ENCODE measurements at regions not wholly inside any gene's neighbourhood (a gene's known extent, or its start where the extent isn't known, plus 50 kb on each side); places are given as distances from the start of the nearest gene placed in this dataset.
"Not testable (repeated sequence)": the region's sequence is repeated elsewhere in the genome, so short reads cannot be mapped to it uniquely, and the experiment has no call there.

DNA sequence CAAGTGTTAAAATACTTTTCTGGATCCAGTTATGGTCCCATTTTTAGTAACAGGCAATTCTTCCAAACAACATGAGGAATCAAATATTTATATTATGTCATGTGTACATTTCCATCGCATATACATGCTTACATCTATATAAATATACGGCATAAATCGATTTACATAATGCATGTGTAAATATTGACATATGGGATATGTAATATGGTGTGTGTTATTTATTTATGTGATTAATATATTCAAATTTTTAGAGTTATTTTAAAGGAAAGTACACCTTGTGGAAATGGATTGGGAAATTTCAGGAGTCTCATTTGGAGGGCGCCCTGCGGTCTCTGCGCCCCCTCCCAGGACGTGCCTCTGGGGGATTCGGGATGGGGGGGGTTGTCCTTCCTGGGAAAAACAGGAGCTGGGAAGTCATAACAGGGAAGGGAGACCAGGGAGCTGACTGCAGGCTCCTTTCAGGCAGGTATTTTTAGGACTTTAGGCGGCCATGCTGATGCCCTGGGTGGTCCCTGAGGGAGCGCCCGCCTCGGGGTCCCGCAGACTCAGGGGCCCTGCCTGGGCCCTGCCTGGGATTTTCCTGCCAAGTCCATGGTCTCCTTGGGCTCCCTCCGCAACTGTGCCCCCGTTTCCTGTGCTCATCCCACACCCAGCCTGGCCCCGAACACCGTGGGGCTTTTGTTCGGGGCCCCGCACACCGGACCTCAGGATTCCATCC, 82.7 kb upstream of the SFSWAP start:
- DNase-seq, result no peak
- intact Hi-C loops (cut with DNase I), result no loop called here
- ATAC-seq (ENCODE audit: poor library complexity), result no peak

DNA sequence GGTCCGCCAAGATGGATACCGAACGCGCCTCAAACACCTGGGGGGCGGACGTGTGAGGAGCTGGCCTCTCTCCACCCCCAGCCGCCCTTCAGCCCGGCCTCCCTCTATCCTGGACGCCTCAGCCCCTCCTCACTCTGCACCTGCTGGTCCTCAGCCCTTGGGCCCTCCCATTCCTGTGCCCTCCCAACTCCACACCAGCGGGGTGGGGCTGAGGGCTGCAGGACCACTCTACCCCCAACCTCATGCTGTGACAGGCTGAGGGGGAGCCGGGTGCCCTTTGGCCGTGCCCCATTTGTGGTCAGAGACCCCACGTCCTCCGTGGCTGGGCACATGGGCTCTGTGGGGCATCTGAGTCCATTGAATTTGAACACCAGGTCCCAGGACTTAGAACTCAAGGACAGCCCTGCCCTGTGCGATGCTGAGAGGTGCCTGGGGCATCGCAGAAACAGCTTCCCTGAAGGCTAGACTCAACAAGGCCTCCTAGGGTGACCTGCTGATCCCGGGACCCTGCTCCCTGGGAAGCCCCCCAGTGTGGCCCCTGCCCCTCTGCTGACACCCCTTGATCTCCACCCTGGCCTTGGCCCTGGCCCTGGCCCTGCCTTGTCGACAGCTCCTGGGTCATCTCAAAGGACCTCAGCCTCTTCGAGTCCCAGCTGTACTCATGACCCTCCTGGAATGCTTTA, 82.0 kb upstream of the SFSWAP start:
- DNase-seq (no peak), ATAC-seq (ENCODE audit: poor library complexity) (no peak)

DNA sequence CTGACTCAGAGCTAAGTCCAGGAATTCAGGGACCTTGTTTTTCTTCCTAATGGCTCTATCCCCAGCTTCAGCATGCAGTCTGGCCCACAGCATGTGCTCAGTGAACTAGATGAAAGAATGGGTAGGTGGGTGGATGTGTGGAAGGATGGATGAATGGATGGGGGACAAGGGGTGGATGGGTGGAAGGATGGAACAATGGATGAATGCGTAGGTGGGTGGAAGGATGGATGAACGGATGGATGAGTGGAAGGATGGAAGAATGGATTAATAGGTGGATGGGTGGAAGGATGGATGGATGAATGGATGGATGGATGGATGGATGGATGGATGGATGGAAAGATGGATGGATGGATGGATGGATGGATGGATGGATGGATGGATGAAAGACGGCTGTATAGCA, 79.7 kb upstream of the SFSWAP start:
- intact Hi-C loops (cut with DNase I), result no loop called here
- ATAC-seq (ENCODE audit: poor library complexity), result no peak
- no peak for DNase-seq

More for the DNA sequence above, 82.0 kb upstream of the SFSWAP start:
- intact Hi-C loops (cut with DNase I), result no loop called here

DNA sequence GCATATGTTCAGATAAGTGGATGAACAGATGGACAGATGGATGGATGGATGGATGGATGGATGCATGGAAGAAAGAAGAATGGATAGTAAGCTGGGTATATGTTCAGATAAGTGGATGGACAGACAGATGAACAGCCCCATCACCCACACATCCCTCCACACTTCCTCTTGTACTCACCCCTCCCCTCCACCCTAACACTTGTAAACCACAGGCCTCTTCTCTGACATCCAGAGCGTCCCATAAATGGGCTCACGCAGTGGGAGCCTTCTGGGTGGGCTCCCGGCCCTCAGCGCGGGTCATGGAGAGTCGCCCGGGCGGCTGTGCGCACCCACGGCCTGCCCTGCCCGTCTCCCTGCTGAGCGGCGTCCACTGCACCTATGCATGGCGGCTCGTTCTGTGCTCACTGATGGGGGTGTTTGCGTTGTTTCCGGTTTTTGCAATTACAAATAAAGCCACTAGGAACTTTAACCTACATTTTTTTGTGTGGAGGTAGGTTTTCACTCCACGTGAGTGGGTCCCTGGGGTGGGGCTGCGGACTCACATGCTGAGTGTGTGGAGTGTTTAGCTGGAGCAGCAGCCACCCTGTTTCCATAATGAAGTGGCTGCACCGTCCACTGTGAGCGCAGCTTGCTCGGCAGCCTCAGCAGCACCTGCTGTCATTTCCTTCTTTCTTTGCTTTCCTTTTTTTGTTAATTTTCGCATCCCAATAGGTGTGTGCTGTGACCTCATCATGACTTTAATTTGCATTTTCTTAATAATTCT, 78.8 kb upstream of the SFSWAP start:
- ATAC-seq (ENCODE audit: poor library complexity); DNase-seq; intact Hi-C loops (cut with DNase I): not testable (repeated sequence)

DNA sequence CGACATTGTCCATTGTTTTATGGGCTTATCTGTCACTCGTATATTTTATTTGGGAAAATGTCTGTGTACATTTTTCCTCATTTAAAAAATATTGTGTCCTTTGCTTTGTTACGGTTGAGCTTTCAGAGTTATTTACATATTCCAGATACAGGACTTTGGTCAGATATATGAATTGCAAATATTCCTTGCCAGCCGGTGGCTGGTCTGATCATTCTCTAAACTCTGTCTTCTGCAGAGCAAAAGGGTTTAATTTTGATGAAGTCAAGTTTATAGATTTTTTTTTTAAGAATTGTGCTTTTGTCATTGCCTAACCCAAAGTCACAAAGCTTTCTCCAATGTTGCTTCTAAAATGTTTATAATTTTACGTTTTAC, 78.3 kb upstream of the SFSWAP start:
- ATAC-seq (ENCODE audit: poor library complexity); DNase-seq; intact Hi-C loops (cut with DNase I): not testable (repeated sequence)

DNA sequence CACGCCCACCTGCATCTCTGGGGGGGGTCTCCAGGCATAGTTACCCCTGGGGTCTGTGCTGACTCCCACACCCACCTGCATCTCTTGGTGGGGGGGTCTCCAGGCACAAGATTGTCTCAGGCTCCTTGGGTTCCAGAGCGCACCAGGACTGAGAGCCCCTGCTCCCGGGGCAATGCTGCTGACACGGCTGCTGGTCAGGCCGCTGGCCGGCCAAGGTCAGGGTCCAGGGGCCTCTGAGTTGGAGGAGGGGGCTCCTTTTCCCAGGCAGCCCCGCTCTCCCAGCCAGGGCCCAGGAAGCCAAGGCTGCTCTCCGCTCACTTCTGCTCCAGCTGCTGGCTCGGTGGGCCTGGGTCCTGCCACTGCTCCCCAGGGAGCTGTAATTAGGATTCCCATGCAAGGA, 77.3 kb upstream of the SFSWAP start:
- intact Hi-C loops (cut with DNase I); DNase-seq; ATAC-seq (ENCODE audit: poor library complexity): not testable (repeated sequence)

DNA sequence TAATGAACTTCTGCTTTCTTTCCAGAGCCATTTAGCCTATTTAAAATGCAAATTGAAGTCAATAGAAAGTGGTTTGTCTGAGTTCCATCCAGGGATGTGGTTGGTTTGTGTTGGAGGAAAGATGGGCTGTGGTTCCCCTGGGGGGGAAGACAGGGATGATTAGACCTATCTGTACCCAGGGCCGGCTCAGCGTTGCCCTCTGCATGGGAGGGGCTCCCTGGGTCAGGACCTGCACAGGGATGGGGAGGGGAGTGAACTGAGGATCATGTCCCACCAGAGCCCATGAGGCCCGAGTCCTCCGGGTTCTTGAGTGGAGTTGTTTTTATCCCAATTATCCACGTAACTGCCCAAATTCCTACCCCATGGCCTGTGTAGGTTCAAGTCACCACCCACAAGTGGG, 76.9 kb upstream of the SFSWAP start:
- no peak for ATAC-seq (ENCODE audit: poor library complexity)

DNA sequence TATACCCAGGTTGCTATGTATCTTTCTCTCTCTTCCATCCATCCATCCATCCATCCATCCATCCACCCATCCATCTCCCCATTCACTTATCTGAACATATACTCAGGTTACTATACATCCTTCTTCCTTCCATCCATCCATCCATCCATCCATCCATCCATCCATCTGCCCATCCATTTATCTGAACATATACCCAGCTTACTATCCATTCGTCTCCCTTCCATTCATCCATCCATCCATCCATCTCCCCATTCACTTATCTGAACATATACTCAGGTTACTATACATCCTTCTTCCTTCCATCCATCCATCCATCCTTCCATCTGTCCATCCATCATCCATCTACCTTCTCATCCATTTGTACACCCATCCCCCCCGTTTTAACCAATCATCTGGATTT, 75.9 kb upstream of the SFSWAP start:
- ATAC-seq (ENCODE audit: poor library complexity); intact Hi-C loops (cut with DNase I): not testable (repeated sequence)

More for the DNA sequence above, 76.9 kb upstream of the SFSWAP start:
- no peak for DNase-seq
- intact Hi-C loops (cut with DNase I), result no loop called here

DNA sequence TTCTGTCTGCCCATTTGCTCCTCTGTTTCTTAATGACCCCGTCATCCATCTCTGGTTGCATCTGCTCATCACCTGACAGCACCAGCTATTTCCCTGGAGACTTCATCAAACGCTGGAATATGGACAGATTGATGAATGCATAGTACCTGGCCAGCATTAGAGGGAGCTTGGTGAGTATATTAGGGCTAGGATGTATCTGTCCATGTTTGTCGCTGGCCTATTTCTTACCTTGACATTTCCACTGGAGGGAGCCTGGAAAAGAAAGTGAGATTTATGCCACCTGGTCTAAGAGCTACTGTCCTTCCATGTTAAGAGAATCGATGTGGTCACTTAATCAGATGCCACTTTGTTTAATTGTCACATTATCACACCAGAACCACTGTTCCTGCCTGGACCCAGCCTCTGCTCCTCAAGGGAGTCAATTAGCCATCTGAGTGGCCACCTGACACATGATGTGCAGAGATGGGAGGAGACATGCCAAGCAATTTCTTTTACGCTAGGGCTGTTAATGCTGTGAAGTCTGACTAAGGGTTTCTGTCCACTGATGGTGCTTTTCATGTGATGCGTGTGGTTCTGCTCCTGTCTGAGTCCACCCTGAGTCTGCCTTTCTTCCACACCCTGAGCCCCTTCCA, 75.3 kb upstream of the SFSWAP start:
- ATAC-seq (ENCODE audit: poor library complexity), result no peak
- no peak for DNase-seq
- intact Hi-C loops (cut with DNase I), result no loop called here

More for the DNA sequence above, 75.9 kb upstream of the SFSWAP start:
- DNase-seq, result not testable (repeated sequence)

DNA sequence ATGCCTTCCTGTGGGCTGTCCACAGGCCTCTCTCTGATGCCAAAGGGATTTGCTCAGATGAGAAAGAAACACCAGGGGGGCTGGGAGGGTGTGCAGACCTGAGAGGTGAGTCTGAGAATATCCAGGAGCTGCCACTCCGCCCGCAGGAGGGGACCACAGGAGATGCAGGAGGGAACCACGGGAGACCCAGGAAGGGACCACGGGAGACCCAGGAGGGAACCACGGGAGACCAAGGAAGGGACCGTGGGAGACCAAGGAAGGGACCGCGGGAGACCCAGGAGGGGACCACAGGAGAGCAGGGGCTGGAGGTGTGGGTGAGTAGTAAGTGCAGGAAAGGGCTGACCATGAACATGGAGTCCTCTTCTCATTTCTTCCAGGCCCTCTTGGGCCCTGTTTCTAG, 74.6 kb upstream of the SFSWAP start:
- no peak for DNase-seq
- no peak for ATAC-seq (ENCODE audit: poor library complexity)
- intact Hi-C loops (cut with DNase I), result no loop called here

DNA sequence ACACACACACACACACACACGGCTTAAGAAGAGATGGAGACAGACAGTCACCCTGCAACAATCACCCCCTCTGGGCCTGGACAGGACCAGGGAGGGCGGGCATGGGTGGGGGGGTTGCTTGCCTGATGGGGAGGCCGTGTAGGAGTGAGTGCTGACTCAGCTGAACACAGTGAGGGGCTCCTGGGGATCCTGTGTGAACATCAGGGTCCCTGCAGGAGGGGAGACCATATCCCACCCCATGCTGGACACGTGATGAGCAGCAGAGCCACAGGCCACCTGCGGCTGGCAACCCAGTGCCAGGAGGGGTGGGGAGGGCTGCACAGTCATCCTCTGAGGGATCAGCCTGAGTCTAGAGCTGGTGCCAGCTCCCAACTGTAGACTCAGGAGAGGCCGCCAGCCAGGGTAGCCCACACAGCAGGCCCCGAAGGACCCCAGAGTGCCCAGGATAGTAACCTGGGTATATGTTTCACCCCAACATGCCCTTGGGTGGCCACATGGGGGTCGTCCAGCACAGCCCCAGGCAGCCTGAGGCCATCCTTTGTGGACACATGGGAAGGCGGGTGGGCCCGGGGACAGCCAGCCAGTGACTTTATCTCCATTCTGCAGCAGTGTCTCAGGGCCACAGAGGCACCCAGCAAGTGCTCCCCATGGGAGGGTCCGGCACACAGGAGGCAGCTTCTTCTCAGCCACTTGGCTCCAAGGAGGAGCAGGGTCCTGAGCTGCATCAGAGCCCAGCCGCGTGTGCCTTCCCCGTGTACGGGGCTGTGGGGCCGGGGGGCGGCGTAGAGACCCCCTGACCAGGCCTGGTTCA, 73.7 kb upstream of the SFSWAP start:
- DNase-seq (no peak), ATAC-seq (ENCODE audit: poor library complexity) (no peak)
- intact Hi-C loops (cut with DNase I), result no loop called here

DNA sequence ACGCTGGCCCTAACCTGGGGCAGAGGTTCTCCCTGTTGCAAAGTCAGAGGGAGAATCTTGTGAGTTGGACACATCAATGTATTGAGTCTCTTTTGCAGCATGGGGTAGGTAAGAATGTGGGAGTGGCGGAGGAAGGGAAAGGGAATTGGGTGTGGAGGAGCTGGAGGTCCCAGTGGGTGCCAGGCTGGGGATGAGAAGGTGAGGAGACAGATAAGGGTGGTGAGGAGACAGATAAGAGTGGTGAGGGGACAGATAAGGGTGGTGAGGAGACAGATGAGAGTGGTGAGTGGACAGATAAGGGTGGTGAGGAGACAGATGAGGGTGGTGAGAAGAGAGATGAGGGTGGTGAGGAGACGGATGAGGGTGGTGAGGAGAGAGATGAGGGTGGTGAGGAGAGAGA, 72.9 kb upstream of the SFSWAP start:
- intact Hi-C loops (cut with DNase I), result no loop called here
- ATAC-seq (ENCODE audit: poor library complexity) (no peak), DNase-seq (no peak)

DNA sequence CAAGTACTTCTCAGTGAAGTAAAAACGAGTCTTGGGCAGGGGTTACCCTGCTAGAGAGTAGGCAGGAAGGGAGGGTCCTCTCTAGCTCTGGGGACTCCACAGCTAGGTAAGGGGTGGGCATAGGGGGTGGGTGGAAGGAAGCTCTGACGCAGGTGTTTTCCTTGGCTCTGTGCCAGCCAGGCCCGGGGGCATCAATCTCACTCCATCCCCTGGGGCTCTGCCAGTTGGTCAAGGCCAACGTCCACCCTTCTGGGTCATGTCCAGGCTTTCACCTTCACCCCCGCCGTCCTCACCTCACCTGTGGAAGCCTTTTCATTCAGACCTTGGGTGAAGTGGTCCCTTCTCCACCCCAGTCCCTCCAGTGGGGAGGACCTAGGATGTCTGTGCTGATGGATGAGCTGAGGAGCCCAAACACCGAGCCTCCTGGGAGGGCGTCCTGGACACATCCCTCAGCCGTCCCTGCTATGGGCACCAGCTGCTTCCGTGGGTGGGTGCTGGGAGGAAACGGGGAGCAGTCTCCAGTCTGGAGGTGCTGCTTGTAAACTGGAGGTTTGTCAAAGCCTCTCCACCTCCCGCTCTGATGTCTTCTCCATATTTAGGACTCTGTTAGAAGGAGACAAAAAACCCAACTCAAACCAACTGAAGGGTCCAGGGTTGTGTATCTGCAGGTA, 71.5 kb upstream of the SFSWAP start:
- intact Hi-C loops (cut with DNase I), result no loop called here
- DNase-seq, result no peak
- ATAC-seq (ENCODE audit: poor library complexity), result no peak

DNA sequence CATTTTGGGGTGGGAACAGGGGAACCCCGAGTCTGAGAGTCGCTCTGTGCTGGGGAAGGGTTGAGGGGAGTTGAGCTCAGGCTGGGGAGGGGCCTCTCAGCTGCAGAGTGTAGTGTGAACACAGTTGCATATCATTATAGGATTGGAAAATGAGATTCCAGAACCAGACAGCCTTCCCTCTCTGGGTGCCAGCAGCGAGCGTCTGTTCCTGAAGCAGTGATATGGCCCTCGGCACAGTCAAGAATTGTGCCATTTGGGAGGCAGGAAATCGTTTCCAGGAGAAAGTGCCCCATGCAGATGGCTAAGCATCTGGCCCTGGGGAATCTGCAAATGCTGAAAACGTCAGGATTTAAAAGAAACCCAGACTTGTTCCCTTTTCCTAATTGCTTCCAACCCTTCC, 70.4 kb upstream of the SFSWAP start:
- DNase-seq, result no peak
- ATAC-seq (ENCODE audit: poor library complexity), result no peak
- intact Hi-C loops (cut with DNase I), result no loop called here

DNA sequence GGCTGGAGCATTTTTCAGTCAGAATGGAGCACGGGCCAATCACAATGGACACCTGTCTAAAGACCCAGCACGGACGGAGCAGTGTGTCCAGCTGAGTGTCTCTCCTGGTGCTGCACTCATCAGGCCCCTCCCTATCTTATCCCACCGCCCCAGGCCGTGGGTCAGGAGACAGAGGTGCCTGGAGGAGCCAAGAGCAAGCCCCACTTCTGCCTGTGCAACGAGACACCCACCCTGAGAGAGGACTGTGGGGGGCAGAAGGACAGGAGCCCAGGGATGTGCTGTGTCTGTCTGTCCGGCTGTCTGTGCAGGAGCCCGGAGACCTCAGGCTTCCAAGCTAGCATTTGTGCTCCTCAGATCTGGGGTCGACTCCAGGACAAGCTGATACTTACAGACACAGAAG, 69.6 kb upstream of the SFSWAP start:
- no peak for ATAC-seq (ENCODE audit: poor library complexity)
- intact Hi-C loops (cut with DNase I), result no loop called here
- DNase-seq, result no peak

DNA sequence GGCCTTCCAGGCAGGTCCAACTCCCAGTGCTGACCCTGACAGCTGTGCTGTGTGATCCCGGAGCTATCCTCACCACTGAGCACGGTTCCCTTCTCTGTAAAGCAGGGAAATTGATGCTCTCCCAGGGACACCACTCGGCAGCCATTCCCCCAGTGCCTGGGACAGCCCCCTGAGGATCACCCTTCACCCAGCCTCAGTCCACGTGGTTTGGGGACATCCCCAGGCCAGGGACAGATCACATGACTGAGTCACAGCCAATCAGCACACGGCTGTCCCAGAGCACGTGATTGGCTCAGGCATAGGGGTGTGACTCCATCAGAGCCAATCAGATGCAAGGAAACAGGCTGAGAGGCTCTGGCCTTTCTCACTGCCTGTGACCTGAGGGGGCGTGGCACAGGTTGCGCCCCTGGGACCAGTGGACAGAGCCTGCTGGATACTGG, 68.8 kb upstream of the SFSWAP start:
- ATAC-seq (ENCODE audit: poor library complexity), result no peak
- intact Hi-C loops (cut with DNase I), result no loop called here
- DNase-seq, result no peak

DNA sequence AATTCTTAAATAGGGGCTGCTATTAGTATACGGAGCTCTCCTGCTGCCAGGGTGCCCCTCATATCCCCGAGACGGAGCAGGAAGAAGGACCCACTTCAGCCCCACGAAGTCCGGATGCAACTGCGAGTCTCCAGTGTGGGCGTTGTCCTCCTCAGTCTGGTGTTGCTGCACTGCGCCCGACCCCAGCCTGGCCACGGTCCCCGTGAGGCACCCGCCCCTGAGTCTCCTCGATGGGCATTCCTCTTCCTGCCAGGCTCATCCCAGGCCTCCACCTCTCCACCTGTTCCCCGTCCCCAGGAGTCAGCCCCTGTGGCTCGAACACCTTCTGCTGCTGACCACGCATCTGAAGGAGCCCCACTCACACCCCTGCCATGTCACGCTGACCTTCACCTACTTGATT, 68.1 kb upstream of the SFSWAP start:
- intact Hi-C loops (cut with DNase I), result no loop called here
- DNase-seq (no peak), ATAC-seq (ENCODE audit: poor library complexity) (no peak)
